HCT116 (cell line): ENCODE measurements at regions not wholly inside any gene's neighbourhood (a gene's known extent, or its start where the extent isn't known, plus 50 kb on each side); places are given as distances from the start of the nearest gene placed in this dataset.

ENCODE experiments used
- ATAC-seq: fragments of 200-7000 bp; cut with Tn5 transposase; 2 replicates; pipeline ENCODE4 v1.9.1; 2020; ENCODE audit warnings: mild to moderate bottlenecking, moderate library complexity
- BruUV-seq: library from RNA; stranded (reverse); fragments of 400-500 nt; replicated peaks from 2 replicates; lab custom pipeline; 2021; lab: Mats Ljungman, UMichigan
- CTCF ChIA-PET: fragments of 300-600 bp; sonication (Branson Sonifier 250); formaldehyde crosslinking; loops from one replicate; lab custom pipeline; 2021; ENCODE audit warnings: antibody characterized with exemption; lab: Charles Lee
- POLR2A ChIA-PET: fragments of 300-600, 350-600 bp; sonication (Branson Sonifier 250); formaldehyde crosslinking; loops from one replicate; lab custom pipeline; 2021; ENCODE audit warnings: antibody characterized with exemption; lab: Charles Lee
- RAD21 ChIA-PET, 2 experiments: fragments of 300-600 bp; sonication (Branson Sonifier 250); formaldehyde crosslinking; loops; one replicate each; lab custom pipeline; 2023; ENCODE audit warnings: low total read pairs in 2 of 2; ENCODE audit not compliant: uncharacterized antibody in 2 of 2, unreplicated experiment in 2 of 2, low non-redundant PET in 1 of 2; lab: Charles Lee
- DNase-seq: peaks from one replicate; pipeline ENCODE4 v3.0.0-alpha.2; 2010; ENCODE audit warnings: low read depth, low spot score
- H2AFZ ChIP-seq: fragments of 200-600 bp; shearing (Covaris generic), sonication (generic); 2 replicates; pipeline ENCODE4 v1.6.1; 2017; ENCODE audit warnings: low read depth, mixed run types, mixed read lengths, antibody characterized with exemption, low read length; ENCODE audit not compliant: poor library complexity, severe bottlenecking
- H3K27ac ChIP-seq: 2 replicates; pipeline ENCODE4 v1.5.1; 2012; ENCODE audit warnings: low read depth, low read length
- H3K27me3 ChIP-seq: fragments of 200-600 bp; sonication (generic); 2 replicates; pipeline ENCODE4 v1.6.1; 2016; ENCODE audit warnings: mixed run types, low read length, mixed read lengths; ENCODE audit not compliant: insufficient read depth
- H3K36me3 ChIP-seq, 2 experiments: fragments of 200-500 bp in 1 of 2; fragments of 200-600 bp in 1 of 2; sonication (Bioruptor generic) in 1 of 2; sonication (generic) in 1 of 2; 2 replicates each; pipeline versions ENCODE4 v1.5.1 to v1.6.1; 2014 to 2016; ENCODE audit warnings: low read length in 2 of 2, inconsistent platforms in 1 of 2, mixed read lengths in 1 of 2, mixed run types in 1 of 2; ENCODE audit not compliant: insufficient read depth in 2 of 2, control insufficient read depth in 1 of 2
- H3K4me1 ChIP-seq, 2 experiments: fragments of 200-600 bp in 1 of 2; sonication (generic) in 1 of 2; 2 replicates each; pipeline versions ENCODE4 v1.5.1 to v1.6.1; 2012 to 2017; ENCODE audit warnings: low read length in 2 of 2, inconsistent platforms in 1 of 2, mild to moderate bottlenecking in 1 of 2, mixed read lengths in 1 of 2, mixed run types in 1 of 2, moderate library complexity in 1 of 2; ENCODE audit not compliant: insufficient read depth in 2 of 2, control insufficient read depth in 1 of 2
- H3K4me2 ChIP-seq: fragments of 200-600 bp; sonication (generic); 2 replicates; pipeline ENCODE4 v1.6.1; 2017; ENCODE audit warnings: mixed run types, low read length, mixed read lengths
- H3K4me3 ChIP-seq, 2 experiments: fragments of 200-600 bp in 1 of 2; sonication (generic) in 1 of 2; replicated peaks in 1 of 2; 2 replicates each; pipeline ENCODE4 v1.5.1; 2011 to 2016; ENCODE audit warnings: low read length in 2 of 2, control low read depth in 1 of 2, low read depth in 1 of 2, mild to moderate bottlenecking in 1 of 2, mixed read lengths in 1 of 2, mixed run types in 1 of 2
- H3K79me2 ChIP-seq: fragments of 200-600 bp; sonication (generic); 2 replicates; pipeline ENCODE4 v1.6.1; 2017; ENCODE audit warnings: mild to moderate bottlenecking, mixed run types, low read length, moderate library complexity, mixed read lengths; ENCODE audit not compliant: insufficient read depth
- H3K9ac ChIP-seq: fragments of 200-600 bp; sonication (generic); 2 replicates; pipeline ENCODE4 v1.6.1; 2016; ENCODE audit warnings: low read length, mixed read lengths
- H3K9me2 ChIP-seq: fragments of 200-600 bp; sonication (generic), shearing (Covaris generic); 2 replicates; pipeline ENCODE4 v1.6.1; 2017; ENCODE audit warnings: mixed run types, mild to moderate bottlenecking, moderate library complexity; ENCODE audit not compliant: insufficient read depth
- H3K9me3 ChIP-seq, 2 experiments: fragments of 200-500 bp in 1 of 2; fragments of 200-600 bp in 1 of 2; sonication (Bioruptor generic) in 1 of 2; sonication (generic) in 1 of 2; 2 replicates each; pipeline ENCODE4 v1.6.1; 2014 to 2017; ENCODE audit warnings: low read length in 2 of 2, mixed read lengths in 2 of 2, inconsistent platforms in 1 of 2, low read depth in 1 of 2, mild to moderate bottlenecking in 1 of 2, mixed run types in 1 of 2, moderate library complexity in 1 of 2; ENCODE audit not compliant: control insufficient read depth in 1 of 2, insufficient read depth in 1 of 2
- H4K20me1 ChIP-seq: fragments of 200-600 bp; sonication (generic), shearing (Covaris generic); 2 replicates; pipeline ENCODE4 v1.6.1; 2017; ENCODE audit warnings: mixed run types, mild to moderate bottlenecking, moderate library complexity; ENCODE audit not compliant: insufficient read depth
- CEBPB ChIP-seq: IDR thresholded peaks from 2 replicates; pipeline ENCODE4 v1.6.1; 2012; ENCODE audit warnings: low read depth
- EGR1 ChIP-seq: IDR thresholded peaks from 2 replicates; pipeline ENCODE4 v1.6.1; 2012; ENCODE audit warnings: low read depth
- EZH2phosphoT487 ChIP-seq: fragments of 200-600 bp; IDR thresholded peaks from 2 replicates; pipeline ENCODE4 v1.6.1; 2018; ENCODE audit warnings: antibody characterized with exemption, borderline replicate concordance
- JUND ChIP-seq: IDR thresholded peaks from 2 replicates; pipeline ENCODE4 v1.6.1; 2012
- POLR2AphosphoS5 ChIP-seq: IDR thresholded peaks from 2 replicates; pipeline ENCODE4 v1.6.1; 2011; ENCODE audit warnings: mild to moderate bottlenecking, low read depth, low read length, moderate library complexity
- REST ChIP-seq: IDR thresholded peaks from 2 replicates; pipeline ENCODE4 v1.6.1; 2012; ENCODE audit warnings: low read depth
- SIN3A ChIP-seq: IDR thresholded peaks from 2 replicates; pipeline ENCODE4 v1.6.1; 2012; ENCODE audit warnings: low read depth
- SP1 ChIP-seq: IDR thresholded peaks from 2 replicates; pipeline ENCODE4 v1.6.1; 2012; ENCODE audit warnings: low read depth
- TCF7L2 ChIP-seq: IDR thresholded peaks from 2 replicates; pipeline ENCODE4 v1.7.0; 2011; ENCODE audit warnings: borderline replicate concordance, inconsistent platforms; ENCODE audit not compliant: insufficient read depth, insufficient read length; ENCODE audit errors: extremely low read depth
- ZFX ChIP-seq: fragments of 450-650 bp; IDR thresholded peaks from 2 replicates; pipeline ENCODE4 v1.6.1; 2017
- ZNF274 ChIP-seq: fragments of 200-500 bp; sonication (Bioruptor generic); IDR thresholded peaks from 2 replicates; pipeline ENCODE4 v1.6.1; 2014; ENCODE audit warnings: mild to moderate bottlenecking, low read depth, low read length, inconsistent platforms
- intact Hi-C: fragments of 100-400 bp; cut with micrococcal nuclease; formaldehyde crosslinking; loops from 2 replicates; pipeline ENCODE4 v1.10.0; 2022
- TF ChIP-seq, protein P1 (sequence below): IDR thresholded peaks from 2 replicates; pipeline ENCODE4 v1.6.1; 2011; ENCODE audit warnings: mild to moderate bottlenecking, low read length, moderate library complexity; ENCODE audit not compliant: insufficient replicate concordance; ENCODE audit errors: extremely low read depth
- TF ChIP-seq, protein P2 (sequence below), 3 experiments: fragments of 200-600 bp in 1 of 3; sonication (generic) in 1 of 3; IDR thresholded peaks in 2 of 3; conservative IDR thresholded peaks in 1 of 3; 2 replicates each; pipeline ENCODE4 v1.5.1; 2012 to 2017; ENCODE audit warnings: low read depth in 2 of 3, low read length in 2 of 3, antibody characterized with exemption in 1 of 3, borderline replicate concordance in 1 of 3, control low read depth in 1 of 3, mild to moderate bottlenecking in 1 of 3, mixed read lengths in 1 of 3, mixed run types in 1 of 3, moderate library complexity in 1 of 3; ENCODE audit not compliant: insufficient read depth in 1 of 3
- TF ChIP-seq, protein P3 (sequence below): IDR thresholded peaks from 2 replicates; pipeline ENCODE4 v1.6.1; 2012

DNA sequence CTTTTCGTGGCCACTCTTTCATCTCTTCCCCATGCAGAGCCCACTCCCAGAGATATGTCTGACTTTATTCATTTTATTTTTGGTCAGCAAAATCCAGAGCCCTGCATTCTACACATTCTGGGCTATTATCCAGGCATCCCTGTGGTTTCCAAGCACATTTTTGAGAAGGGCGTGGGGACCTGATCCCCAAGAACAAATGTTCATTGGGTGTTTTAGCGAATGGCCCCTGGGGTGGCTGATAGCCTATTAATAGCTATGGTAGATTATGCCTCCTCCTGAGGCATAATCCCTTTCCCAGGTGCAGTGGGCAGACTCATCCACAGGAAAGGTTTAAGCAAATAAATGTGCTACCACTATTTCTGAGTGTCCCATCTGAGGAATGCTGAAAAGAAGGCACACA lies 511.8 kb upstream of the USP24 start:
- intact Hi-C loops = no loop called here
- H2AFZ ChIP-seq = no peak overlapping the region
- RAD21 ChIA-PET = interaction anchor here in 1 of 2 experiments (0.7 kb wide), 1 partner anchor 446 kb away, joined by 3 read pairs; no protein-coding TSS in a partner anchor
- DNase-seq (no peak), ATAC-seq (peak; percentile 30; the same call in 1 of the 2 replicates)
- no peaks in the 10 kb centered on the region for H3K79me2 ChIP-seq
- no peaks in the 10 kb centered on the region for H3K9me2 ChIP-seq
- CTCF ChIA-PET = no interaction called here
- H3K36me3 ChIP-seq = no peaks in the 10 kb centered on the region
- H3K27ac ChIP-seq = no peak overlapping the region
- no peak overlapping the region for H3K9ac ChIP-seq
- H3K4me3 ChIP-seq = no peak overlapping the region
- H3K4me2 ChIP-seq = peak overlapping the region; percentile 47
- no peak for TF ChIP-seq EZH2phosphoT487
- TF ChIP-seq ZNF274 = no peak
- TF ChIP-seq, protein P1, sequence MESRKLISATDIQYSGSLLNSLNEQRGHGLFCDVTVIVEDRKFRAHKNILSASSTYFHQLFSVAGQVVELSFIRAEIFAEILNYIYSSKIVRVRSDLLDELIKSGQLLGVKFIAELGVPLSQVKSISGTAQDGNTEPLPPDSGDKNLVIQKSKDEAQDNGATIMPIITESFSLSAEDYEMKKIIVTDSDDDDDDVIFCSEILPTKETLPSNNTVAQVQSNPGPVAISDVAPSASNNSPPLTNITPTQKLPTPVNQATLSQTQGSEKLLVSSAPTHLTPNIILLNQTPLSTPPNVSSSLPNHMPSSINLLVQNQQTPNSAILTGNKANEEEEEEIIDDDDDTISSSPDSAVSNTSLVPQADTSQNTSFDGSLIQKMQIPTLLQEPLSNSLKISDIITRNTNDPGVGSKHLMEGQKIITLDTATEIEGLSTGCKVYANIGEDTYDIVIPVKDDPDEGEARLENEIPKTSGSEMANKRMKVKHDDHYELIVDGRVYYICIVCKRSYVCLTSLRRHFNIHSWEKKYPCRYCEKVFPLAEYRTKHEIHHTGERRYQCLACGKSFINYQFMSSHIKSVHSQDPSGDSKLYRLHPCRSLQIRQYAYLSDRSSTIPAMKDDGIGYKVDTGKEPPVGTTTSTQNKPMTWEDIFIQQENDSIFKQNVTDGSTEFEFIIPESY = no peak
- TF ChIP-seq, protein P2, sequence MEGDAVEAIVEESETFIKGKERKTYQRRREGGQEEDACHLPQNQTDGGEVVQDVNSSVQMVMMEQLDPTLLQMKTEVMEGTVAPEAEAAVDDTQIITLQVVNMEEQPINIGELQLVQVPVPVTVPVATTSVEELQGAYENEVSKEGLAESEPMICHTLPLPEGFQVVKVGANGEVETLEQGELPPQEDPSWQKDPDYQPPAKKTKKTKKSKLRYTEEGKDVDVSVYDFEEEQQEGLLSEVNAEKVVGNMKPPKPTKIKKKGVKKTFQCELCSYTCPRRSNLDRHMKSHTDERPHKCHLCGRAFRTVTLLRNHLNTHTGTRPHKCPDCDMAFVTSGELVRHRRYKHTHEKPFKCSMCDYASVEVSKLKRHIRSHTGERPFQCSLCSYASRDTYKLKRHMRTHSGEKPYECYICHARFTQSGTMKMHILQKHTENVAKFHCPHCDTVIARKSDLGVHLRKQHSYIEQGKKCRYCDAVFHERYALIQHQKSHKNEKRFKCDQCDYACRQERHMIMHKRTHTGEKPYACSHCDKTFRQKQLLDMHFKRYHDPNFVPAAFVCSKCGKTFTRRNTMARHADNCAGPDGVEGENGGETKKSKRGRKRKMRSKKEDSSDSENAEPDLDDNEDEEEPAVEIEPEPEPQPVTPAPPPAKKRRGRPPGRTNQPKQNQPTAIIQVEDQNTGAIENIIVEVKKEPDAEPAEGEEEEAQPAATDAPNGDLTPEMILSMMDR (IDR thresholded peaks at IDR 0.05 in 2 of 3, conservative IDR thresholded peaks at IDR 0.05 in 1 of 3; ENCODE audit: borderline replicate concordance in 1 of 3, insufficient read depth in 1 of 3, low read depth in 2 of 3, low read length in 2 of 3) = no peak
- TF ChIP-seq SP1 = no peak
- TF ChIP-seq EGR1 = no peak
- no peak for TF ChIP-seq JUND
- no peak for TF ChIP-seq SIN3A
- TF ChIP-seq CEBPB = no peak
- no peak for TF ChIP-seq TCF7L2
- TF ChIP-seq, protein P3, sequence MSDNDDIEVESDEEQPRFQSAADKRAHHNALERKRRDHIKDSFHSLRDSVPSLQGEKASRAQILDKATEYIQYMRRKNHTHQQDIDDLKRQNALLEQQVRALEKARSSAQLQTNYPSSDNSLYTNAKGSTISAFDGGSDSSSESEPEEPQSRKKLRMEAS = no peak
- TF ChIP-seq REST = no peak
- TF ChIP-seq POLR2AphosphoS5 = no peak
- TF ChIP-seq ZFX = no peak
- H4K20me1 ChIP-seq = no peaks in the 10 kb centered on the region
- no peaks in the 10 kb centered on the region for H3K9me3 ChIP-seq
- no peaks in the 10 kb centered on the region for H3K27me3 ChIP-seq
- POLR2A ChIA-PET = no interaction called here
- peaks cover 0 to 10% of the 10 kb centered on the region in 2 experiments; a peak in 2 of 4 replicates for H3K4me1 ChIP-seq
- BruUV-seq = no TSS peak
